ENCODE measurements at regions not wholly inside any gene's neighbourhood (a gene's known extent, or its start where the extent isn't known, plus 50 kb on each side); places are given as distances from the start of the nearest gene placed in this dataset.

DNA sequence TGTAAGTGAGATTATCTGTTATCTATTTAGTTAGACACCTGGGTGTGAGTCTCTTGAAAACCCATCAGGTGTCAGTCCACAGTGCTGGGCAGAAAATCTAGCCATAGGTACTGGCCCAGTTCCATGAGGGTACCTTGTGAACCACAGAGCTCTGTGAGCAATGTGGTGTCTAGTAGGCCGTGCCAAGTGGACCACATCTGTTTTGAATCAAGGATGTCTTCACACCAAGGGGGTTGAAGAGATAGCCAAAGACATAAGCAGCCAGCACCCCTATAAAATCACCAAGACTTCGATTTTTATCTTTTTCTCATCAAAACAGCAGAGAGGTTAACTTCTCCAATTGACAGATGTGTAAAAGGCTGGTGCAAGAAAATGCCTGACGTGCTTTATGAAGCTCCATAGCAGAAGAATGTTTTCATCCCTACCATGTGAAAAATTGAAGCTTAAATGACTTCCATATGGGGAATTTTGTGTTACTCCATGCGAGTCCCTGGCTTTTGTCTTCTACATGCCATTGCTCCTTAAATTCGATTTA lies 368.7 kb downstream of the HAO1 start:
- DNase-seq: no peak

DNA sequence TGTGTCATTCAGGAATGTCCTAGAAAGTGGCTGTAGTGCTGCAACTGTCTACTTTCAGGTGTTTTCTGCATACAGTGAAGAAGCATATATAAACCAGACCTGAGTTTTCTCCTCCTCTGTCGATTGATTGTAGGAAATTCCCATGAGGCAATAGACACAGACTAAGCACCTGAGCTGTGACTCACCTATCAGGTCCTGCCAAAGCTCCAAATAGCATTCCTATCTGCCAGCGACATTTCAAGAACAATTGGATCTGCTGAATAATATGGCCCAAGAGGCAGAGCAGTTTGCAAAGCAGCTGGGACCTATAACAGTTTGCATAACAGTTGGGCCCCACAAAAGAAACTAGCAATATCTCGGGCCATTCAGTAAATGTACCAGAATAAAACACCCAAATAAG lies 360.4 kb downstream of the HAO1 start:
- DNase-seq: no peak

DNA sequence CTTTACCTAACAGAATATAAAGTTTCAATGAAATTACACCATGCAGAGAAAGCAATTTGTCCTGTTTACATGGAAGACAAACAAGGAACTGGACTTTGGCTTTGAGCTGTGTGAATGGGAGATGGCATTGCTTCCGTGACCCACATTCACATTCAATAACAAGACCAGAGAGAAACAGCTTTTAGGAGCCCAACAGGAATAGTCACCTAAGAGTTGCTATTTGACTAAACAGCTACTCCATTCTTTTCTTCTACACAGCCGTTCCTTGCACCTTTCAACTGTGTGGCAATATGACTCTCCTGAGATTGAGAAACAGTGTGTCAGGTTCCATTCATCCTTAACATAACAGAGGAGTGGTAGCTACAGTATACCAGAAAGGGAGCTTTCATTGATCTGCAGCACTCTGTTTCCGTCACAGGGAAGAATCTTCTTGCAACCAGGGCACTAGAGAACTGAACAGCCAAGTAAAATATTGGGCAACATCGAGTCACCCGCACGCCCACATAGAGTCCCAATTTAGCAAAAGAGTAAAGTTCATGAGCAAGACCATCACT lies 355.1 kb downstream of the HAO1 start:
- no peak for DNase-seq

DNA sequence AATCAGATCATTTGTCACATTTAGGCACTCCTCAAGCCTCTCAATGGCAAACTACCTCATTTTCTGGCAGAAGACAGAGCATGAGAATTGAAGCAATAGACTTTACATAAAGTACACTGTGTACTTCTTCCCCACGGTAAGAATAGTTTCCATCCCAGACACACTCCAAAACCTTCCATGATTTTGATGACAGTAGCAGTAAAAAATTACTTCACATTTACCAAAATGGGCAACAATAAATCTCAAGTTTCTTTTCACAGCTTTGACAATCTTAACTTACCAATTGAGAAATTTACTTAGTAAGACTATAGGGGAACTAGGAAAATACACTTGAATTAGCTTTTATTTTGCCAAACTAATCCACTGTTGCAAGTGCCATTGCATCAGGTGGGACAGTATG lies 353.8 kb downstream of the HAO1 start:
- DNase-seq: no peak

DNA sequence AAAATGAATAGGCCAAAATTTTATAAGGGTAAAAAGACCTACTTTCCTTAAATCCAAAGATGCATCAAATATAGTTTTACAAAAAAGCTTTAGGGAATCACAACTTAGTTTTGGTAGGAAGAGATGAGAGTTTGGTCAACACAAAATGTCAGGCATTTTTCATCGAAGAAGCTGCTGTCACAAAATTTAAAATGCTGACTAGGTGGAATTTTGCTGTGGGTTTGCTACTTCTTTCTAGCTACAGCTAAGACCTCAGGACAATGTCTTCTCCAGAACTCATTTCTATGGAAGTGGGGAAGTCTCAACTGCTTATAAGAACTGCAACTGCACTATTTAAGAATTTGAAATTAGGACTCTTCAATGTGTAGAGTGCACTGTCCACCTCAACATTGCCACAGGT lies 351.1 kb downstream of the HAO1 start:
- DNase-seq: no peak

DNA sequence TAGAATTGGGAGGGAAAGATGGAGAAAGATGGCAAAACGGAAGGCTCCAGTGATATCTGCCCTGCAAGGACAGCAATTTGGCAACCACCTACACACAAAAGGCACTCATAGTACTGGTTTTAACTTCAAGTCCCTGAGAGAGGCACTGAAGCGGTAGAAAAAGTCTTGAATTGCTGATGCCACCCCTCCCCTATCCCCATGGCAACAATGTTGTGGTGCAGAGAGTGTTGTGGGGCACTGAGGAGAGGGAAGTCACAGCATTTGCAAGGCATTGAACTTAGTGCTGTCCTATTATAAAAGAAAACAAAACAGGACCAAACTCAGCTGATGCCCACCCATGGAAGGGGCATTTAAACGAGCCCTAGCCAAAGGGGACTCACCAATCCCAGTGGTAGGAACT lies 343.7 kb downstream of the HAO1 start:
- DNase-seq: no peak

DNA sequence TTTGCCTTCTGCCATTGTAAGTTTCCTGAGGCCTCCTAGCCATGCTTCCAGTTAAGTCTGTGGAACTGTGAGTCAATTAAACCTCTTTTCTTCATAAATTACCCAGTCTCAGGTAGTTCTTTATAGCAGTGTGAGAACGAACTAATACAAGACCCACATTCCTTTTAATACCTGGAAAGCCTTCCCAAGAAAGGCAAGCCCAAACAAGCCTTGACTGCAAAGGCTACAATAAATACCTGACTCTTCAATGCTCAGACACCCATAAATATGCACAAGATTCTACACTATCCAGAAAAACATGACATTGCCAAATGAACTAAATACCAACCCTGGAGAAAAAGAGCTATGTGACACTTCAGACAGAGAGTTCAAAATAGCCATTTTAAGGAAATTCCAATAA lies 338.8 kb downstream of the HAO1 start:
- DNase-seq: no peak

DNA sequence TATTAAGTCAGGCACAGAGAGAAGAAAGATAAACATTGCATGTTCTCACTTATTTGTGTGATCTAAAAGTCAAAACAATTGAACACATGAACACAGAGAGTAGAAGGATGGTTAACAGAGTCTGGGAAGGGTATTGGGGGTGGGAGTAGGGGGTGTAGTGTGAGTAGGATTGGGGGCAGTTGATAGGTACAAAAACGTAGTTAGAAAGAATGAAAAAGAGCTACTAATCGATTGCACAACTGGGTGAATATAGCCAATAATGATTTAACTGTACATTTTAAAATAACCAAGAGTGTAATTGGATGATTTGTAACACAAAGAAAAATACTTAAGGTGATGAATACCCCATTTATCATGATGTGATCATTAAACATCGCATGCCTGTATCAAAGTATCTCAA lies 333.3 kb downstream of the HAO1 start:
- no peak for DNase-seq

DNA sequence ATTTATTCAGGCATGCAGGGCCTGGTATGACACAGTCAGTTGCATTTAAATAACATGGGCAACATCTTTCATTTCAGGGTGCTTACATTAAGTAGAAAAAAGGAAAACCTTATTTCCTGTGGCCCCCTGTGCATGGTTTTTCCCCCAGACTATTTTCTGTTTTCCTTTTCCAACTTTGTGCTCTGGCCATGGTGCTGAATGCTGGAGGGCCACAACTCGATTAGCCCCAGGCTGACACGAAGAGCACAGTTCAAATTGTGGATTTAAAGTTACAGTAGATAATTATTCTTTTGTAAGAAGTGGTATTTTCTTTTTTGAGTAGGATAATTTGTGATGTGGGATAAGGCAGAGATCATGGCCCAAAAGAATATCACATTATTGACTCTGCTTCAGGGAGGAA lies 332.0 kb downstream of the HAO1 start:
- DNase-seq: no peak

DNA sequence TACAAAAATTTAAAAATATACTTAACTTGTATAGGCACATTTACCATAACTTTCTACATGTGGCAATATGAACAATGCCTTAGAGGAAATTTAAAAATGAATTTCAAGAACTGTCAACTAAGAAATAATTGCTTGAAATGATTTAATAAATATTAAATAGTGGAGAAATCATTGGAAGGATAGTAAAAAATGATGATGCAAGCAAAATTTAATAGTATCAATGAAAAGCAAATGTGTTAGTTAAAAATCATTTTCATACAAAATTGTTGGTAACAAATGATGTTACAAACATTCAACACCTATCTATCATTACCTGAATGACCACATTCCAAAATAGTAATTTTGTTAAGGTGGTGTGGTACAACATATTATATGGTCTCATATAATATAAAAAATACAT lies 331.0 kb downstream of the HAO1 start:
- no peak for DNase-seq

DNA sequence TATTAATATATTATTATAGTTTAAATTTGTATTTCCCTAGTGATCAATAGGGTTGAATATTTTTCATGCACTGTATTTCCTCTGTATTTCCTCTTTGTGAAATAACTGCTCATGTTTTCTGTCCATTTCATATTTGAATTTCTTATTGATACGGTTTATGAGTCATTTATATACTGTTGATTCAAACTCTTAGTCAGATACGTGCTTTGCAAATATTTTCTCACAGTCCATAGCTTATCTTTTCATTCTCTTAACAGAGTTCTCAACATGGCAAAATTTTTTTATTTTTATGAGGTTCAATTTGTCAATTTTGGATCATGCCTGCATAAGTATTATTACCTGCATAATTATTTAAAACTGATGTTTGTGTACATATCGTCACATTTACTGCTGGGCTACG lies 329.6 kb downstream of the HAO1 start:
- DNase-seq: no peak

DNA sequence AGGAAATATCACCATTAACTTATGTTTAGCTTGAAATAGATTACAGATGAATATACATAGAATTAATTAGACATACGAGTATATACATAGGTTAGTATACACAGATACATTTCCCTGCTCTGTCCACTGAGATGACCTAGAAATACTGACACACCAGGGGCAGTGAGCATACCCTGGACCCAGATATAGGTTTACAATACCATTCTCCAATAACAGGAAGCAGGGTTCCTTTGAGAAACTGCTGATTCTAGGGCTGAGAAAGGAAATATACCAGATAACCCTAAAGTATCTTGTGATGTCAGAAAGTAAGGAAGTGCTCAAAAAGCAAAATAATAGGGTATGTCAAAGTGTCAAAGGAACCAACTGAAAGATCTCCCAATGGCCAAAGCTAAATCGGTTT lies 322.5 kb downstream of the HAO1 start:
- no peak for DNase-seq

DNA sequence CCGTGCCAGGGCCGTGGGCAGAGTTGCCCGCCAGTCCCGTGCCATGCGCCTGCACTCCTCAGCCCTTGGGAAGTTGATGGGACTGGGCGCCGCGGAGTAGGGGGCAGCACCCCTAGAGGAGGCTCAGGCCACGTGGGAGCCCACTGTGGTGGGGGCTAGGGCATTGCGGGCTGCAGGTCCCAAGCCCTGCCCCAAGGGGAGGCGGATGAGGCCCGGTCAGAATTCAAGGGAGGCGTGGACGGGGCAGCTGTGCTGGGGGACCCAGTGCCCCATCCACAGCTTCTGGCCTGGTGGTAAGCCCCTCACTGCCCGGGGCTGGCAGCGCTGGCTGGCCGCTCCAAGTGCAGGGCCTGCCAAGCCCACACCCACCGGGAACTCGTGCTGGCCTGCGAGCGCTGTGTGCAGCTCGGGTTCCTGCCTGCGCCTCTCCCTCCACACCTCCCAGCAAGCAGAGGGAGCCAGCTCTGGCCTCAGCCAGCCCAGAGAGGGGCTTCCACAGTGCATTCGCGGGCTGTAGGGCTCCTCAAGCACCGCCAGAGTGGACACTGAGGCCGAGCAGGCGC lies 317.8 kb downstream of the HAO1 start:
- DNase-seq: no peak

DNA sequence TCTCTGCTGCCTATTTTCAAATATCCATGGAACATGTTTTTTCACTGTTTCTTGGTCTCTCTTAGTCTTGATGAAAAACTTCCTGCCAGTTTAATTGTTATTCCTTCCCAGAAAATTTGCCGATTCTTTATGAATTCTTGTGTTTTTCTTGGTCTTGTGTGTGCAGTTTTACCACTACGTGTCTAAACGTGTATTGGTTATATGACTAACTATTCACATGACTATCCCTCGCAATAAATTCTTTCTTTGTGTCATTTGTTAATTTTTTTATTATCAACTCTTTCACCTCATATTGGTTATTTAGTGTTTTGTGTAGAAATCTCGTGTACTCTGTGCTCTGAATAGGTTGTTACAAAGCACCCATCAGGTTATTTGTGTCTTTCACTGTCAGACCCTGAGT lies 315.4 kb downstream of the HAO1 start:
- no peak for DNase-seq

DNA sequence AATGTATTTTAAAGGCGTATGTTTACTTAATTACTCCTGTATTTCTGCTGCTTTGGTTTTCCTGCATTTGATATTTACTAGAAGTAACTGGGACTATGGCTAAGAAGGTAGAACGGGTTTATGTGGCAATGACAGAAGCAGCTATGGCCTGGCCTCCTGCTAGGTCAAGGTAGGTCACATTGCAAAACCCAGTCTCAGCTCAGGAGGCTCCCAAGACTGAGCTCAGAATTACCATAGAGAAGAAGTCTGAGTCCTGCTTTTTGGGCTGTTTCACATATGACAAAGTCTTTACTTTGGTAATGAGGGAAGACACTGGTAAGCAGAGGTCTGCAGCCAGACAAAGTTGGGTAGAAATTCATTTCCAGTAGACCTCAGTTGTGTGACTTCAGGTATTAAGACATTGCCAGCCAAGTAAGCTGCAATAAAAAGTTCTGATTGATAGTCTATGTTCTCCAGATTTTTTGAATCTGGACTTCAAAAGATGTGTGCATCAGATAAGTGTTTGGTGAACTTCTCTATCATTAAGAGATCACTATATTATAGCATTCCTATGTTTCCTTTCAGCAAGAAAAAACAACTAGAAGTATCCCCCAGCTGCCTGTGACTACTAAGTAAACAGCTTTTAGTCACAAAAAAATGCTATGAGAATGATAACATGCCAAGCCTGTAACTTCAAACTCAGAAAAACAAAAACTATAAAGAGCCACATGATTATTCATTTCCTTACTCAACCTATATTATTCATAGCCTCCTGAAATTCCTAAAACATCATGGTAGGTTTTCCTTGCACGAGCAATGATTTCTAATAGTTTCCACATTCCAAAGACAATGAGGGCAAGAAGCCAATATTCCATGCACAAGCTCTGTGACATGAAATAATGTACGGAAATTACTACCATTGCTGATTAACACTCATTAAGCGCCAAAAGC lies 312.3 kb downstream of the HAO1 start:
- no peak for DNase-seq

DNA sequence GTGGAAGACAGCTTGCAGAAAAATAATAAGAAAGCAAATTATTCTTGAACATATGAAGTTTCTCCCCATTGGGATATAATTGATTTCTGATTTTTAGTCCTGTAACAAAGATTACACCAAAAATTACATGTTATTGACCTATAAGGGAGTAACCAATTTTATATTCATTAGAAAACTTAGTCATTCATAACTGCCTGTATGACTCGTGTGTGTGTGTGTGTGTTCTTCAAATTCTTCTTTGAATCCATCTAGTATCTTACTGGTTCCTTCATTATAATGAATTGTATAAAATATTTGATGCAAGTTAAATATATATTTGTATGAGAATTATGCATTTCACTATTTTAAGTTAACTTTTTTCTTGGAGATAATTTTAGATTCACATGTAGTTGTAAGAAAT lies 310.4 kb downstream of the HAO1 start:
- DNase-seq: no peak

DNA sequence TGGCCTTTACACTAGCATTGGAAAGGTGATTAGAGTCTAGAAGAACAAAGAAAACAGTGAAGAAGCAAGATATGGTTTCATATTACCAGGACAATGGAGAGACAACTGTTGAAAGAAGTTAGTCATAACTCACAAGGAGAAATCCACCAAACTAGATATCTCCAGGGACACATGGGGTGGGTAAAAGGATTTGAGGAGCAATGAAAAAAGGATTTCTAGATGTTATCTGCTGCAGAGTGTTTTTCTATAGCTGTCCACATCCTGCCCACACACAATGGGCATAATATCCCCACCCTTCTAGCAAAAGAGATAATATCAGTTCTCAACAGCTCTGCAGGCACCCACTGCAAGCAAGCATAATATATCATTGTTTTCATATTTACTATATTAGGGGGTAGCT lies 303.1 kb downstream of the HAO1 start:
- DNase-seq: no peak

DNA sequence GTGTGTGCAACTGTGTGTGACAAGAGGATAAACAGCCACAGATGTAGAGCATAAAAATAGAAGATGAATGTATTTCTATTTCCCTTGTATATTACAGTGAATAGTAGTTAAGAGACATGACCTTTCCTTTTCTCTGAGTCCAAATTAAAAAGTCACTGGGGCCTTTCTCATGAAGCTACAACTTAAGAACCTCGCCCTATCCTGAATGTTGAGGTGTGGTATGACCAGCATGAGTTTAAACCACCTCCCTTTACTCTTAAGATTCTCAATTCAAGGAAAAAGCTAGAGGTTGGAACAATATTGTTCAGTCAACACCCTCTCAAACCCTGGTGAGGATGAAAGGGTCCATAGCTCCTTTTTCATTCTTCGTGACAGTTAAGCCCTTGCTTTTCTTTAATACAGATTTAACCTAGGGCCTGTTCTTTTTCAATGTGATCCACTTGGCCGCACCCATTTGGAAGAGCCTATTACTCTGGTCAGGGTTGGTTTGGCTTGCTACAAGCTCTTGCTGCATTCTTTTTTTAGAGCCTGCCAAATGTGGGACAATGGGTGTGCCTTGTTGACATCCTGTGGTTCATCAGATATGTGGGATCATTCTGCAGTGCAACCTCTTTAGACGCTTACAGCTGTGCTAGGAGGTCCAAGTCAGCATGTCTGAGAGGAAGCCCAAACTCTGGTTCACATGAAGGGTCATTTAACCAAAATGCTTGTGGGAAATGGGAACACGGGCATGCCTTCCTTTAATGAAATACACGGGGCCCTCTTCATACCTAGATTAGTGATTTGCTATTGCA lies 290.0 kb downstream of the HAO1 start:
- DNase-seq: no peak

DNA sequence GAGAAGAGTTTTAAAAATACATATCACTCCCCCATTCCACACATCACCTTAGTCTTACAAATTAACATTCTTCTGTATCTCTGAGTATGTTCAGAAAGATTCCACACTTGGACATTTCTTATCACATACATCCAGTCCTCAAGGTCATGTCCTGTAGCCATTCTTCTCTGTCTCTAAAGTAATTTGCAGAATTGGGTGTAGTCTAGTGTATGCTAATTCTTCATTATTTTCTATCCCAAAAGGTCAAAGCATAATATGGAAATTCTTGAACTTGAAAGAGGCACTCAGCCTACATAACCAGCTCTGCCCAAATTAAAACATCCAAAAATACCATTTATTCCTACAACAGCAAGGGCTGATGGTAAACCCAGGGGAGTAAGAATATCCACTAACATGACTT lies 286.0 kb downstream of the HAO1 start:
- DNase-seq: no peak

DNA sequence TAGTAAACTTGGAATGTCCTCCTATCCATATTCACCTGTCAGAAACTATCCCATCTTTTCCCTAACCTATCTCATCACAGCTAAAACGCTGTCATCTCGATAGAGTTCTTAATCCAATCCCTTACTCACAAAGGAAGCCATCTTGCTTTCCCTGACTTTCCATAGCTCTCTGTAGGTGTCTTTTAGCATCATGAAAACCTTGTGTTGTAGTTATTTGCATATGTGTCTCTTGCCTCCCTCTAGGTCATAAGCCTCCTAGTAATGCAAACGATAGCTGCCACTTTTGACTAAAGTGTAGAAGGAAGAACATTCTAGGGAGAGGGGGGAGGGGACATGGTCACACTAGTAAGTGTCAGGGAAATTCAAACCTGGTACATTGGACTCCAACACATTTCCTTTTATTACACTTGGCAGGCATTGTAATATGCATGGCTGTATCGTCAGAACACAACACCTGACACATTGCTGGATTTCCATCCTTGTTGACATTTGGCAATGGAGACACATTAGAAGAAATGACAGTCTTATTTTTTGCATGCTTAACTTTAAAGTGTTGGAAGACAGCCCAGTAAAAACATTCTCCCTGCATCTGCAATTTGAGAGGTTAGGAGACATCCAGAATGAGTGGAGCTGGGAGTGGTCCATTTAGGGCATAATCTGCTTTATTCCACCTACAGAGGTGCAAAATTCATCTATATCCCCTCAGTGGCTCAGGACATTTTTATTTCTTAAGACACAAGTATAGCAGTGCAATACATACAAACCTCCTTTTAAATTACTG lies 283.4 kb downstream of the HAO1 start:
- DNase-seq: no peak

DNA sequence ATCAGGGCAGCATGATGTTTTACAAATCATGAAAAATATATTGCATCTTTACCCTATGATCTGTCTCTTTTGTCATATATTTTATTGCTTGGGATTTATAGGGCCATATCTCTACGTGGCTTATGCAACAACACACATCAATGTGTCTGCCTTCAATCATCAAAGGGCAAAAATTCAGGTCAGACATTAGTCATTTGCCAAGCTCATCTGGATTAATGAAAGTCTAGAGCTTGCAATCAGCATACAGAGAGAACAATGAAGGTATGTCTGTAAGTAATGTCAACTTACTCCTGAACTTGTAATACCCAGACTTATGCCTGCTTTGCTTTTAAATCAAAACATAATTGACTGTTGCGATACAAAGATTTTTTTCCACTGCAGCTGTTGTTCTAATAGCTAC lies 282.7 kb downstream of the HAO1 start:
- no peak for DNase-seq

DNA sequence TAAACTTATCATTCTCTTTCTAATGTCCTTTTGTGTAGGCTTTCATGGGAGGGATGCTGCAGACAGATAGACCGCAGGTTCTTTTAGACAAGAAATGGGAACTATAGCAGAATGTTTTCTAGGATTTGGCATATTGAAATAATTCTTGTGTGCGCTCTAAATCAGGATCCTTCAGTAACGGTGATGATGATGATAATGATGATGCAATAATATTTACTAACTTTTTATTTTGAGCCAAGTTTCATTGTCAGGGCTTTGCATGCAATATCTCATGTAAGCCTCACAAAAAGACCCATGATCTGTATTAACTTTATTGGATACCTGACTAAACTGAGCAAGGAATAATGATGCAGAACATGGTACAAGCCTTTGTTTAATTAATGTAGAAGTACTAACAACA lies 280.1 kb downstream of the HAO1 start:
- DNase-seq: no peak

DNA sequence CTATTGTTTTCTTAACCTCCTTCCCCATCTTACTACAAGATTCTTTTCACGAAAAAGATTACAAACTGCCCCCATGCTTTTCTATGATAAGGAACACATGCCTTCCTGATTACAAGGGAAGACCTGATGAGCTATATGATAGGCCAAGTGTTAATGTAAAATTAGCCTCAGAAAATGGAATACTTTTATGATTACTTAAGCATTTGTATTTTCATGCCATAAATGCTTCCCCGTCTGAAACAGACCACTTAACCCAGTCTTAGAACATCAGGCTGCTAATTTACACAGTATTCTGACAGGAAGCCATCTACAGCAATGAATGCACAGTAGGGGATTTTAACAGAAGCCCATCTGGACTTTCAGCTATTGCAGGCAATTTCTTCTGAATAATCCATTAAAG lies 274.9 kb downstream of the HAO1 start:
- DNase-seq: no peak

Measured in stimulated activated naive CD4-positive, alpha-beta T cell (primary cell).